HG03103 (cell line): ENCODE measurements at regions not wholly inside any gene's neighbourhood (a gene's known extent, or its start where the extent isn't known, plus 50 kb on each side); places are given as distances from the start of the nearest gene placed in this dataset.

ENCODE experiments used
- ATAC-seq: cut with Tn5 transposase; IDR thresholded peaks from one replicate; pipeline ENCODE4 v1.9.1; 2021; ENCODE audit warnings: low read depth; ENCODE audit not compliant: unreplicated experiment

- ATAC-seq, result peak; percentile 62
Measured at GRCh38 chr2:40760071-40760666, 308.3 kb upstream of the SLC8A1 start.

GRCh38 chr2:40773291-40773690, 321.4 kb upstream of the SLC8A1 start:
- no peak for ATAC-seq

- no peak for ATAC-seq
Measured at GRCh38 chr2:40783704-40784103, 331.8 kb upstream of the SLC8A1 start.

DNA sequence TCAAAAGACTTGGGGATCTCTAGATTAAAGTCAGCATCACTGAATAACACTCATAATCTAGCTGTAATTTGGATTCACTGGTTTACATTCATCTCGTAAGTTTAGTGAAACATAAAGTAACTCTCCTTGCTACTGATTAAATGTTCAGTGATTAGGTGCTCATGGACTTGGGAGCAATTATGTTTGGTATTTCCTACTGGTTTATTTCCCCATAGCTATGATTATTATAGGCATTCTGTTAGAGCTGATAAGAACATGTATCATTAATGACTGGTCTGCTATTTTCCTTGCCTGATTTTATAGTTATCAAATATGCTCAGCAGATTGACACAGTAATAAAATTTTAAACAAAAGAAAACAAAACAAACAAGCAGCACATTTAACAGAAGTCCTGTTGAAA, 334.7 kb upstream of the SLC8A1 start:
- no peak for ATAC-seq

GRCh38 chr2:40797120-40797519, 345.2 kb upstream of the SLC8A1 start:
- no peak for ATAC-seq

DNA sequence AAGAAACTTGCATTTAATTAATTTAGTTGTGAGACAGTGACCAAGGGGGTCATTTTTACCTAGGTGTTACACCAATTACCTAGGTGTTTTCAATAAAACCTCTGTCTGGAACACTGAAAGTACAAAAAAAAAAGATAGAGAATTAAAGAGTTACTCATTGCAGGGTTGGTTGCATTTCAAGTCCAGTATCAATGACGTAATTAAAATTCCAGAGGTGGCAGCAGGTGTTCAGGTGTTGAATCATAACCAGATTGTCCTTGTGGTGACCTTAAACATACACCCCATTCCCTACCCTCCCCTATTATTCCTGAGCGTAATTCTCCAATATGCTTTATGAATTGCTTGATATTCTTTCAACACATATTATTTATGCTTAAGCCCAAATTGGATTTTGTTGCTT, 352.0 kb upstream of the SLC8A1 start:
- no peak for ATAC-seq

- no peak for ATAC-seq
Measured at GRCh38 chr2:40809156-40809555, 357.3 kb upstream of the SLC8A1 start.

- ATAC-seq, result no peak
Measured at GRCh38 chr2:40814616-40815015, 362.7 kb upstream of the SLC8A1 start.

DNA sequence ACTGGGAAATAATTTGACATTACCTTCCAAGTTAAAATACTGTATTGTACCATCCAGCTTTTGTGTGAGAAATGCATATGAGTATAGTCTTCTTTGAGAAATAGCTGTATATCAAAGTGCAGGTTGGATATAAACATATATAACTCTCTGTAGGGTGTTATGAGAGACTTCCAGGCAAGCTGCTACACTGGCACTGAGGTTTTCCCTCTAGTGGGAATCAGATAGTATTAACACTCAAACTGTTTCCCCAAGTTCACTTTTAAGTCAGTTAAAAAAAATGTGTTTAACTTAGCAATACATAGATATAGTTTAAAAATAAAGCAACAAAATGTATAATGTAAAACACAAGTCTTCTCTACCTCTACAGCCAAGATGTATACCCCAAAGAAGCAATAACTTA, 368.4 kb upstream of the SLC8A1 start:
- no peak for ATAC-seq

- no peak for ATAC-seq
Measured at GRCh38 chr2:40823478-40823877, 371.6 kb upstream of the SLC8A1 start.

DNA sequence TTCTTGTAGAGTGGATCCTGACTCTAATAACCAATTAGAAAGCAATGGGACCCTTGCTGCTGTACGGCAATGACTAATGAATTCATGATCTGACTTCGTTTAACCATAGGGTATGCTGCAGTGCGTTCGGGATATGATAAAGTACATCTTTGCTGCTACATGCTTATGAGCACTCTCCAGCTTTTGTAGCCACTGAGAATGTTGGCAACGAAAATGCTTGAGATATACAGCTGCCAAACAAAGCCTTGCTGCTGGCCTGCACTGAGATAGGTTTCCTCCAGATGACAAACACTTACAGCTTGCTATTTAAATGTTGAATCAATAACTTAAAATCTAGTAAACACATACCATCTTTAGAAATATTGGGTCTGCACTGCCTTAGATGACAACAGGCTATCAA, 372.4 kb upstream of the SLC8A1 start:
- no peak for ATAC-seq

DNA sequence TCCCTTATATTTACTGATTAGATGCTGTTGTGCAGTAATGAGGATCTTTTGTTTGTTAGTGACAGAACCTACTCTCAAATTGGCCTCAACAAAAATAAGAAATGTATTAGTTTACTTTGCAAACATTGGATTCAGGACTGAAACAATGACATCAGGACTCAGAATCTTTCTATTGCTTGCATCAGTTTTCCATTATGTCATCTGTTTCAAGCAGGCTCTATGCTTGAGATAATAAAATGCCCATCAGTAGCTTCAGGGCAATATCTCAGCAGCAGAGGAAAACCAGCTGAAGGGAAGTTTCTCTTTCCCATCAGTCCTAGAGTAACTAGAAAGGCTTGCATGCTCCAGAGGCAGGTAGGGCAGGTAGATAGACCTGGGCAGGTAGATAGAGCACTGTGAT, 375.5 kb upstream of the SLC8A1 start:
- no peak for ATAC-seq

DNA sequence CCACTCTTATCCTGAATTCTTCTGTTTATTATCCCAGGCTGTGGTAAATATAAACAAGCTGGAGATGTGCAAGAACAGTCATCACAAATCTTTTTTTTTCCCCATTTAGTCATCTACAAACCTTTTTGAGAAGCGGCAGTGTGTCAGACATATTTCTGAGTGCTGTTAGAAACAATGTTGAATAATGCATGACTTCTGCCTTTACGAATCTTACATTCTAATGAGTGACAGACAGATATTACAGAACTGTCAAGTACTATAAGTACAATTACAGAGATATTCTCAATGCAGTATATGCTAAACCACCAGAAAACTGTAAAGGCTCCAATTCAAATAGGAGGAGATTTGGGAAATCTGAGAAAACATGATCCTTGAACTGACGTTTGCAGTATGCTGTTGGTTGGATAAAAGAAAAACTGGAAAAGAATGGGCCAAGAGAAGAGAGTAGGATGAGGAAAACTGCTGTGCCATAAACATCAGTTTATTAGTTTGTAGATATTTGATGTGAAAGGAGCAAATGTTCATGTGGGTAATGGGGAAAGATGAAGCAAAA, 379.5 kb upstream of the SLC8A1 start:
- ATAC-seq, result no peak

GRCh38 chr2:40841856-40842255, 390.0 kb upstream of the SLC8A1 start:
- ATAC-seq, result no peak

- ATAC-seq, result no peak
Measured at GRCh38 chr2:40844353-40845277, 392.7 kb upstream of the SLC8A1 start.

DNA sequence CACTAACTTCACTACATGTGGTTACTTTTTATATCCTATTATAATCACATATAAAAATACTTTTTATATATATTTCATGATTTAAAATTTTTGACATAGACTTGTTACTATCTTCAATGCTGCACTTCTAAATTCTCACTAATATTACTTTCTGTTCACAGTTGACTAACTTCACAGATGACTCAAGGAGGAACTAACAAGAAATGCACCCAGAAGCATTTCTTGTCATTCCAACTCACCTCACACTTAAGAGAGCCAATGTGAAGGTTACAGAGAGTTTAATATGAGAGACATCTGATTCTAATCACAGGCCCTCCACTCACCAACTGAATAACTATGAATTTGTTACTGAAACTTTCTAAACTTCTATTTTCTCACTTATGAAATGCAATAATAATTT, 399.8 kb upstream of the SLC8A1 start:
- no peak for ATAC-seq

DNA sequence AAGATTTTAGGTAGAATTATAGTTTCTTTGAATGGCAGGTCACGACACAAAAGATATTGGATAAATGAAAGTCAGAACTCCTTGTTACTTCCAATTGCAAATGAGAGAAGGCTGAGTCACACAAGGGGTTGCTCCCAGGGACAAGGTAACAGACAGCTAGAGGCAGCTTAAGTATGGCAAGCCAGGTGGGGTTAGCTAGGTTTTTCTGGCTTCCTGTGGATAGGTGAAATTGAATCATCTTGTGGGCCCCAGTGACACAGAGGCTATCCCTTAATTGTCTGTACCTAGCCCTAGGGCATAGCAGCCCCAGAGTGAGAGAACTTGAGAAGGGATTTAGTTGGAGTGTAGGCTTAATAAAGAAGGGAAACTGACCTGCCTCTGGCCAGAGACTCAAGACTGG, 407.7 kb upstream of the SLC8A1 start:
- no peak for ATAC-seq

GRCh38 chr2:40867829-40868228, 415.9 kb upstream of the SLC8A1 start:
- ATAC-seq, result no peak

- ATAC-seq, result no peak
Measured at GRCh38 chr2:40872580-40872979, 420.7 kb upstream of the SLC8A1 start.

DNA sequence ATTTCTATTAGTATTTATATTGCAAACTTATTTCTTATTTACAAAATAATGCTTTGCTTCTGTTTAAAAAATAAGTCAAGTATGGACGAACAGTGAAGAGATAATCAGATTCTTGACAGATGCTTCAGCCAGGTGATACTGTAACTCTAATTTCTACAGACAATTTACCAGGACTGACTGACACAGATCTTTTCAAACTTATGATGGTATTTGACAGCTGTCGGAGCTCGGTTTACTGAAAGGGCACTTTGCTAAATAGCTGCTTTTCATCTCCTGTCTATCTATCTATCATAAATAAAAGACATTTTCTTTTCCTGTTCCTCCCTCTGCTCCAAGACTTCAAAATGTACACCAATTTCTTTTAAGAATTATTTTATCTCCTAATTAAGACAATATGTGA, 422.5 kb upstream of the SLC8A1 start:
- ATAC-seq, result no peak

DNA sequence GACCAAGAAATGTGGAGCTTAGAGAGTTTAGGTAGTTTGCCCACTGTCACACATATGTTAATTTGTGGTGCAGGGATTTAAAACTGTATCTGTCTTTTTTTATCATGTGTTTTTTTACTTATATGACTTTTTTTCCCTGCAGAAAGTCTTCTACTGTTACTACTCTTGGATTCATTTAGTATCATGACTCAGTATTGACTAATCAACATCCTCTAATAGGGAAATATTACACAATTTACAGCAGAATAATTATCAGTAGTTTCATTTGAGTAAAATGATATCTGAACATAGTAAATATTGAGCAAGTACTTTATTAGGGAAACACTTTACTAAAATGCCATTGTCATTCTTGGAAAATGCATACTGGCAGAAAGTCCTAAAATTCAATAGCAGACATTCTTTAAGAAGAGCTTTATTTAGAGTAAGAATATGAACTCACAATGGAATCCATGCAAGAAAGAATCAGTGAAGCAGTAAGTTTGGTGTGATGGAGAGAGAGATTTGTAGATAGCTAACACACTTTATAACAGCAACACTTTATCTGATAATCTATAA, 425.9 kb upstream of the SLC8A1 start:
- no peak for ATAC-seq

DNA sequence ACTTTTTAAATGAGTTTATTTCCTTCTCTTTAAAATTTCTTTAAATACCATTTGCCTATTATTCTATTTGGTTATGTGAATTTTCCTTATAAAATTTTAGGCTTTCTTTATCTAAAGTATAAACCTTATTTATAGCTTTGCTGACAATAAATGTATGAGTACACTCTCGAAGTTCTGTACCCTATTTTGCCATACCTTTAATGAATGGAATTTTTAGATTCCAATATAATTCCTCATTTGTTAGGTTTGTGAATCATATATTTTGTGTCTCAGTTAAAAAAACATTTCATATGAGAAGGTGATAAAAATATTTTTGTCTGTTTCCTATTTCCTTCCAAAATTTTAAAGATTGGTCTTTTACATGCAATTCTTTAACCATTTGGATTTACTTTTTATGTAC, 427.4 kb upstream of the SLC8A1 start:
- ATAC-seq, result no peak
